HG02870 (cell line): ENCODE measurements at regions not wholly inside any gene's neighbourhood (a gene's known extent, or its start where the extent isn't known, plus 50 kb on each side); places are given as distances from the start of the nearest gene placed in this dataset.
A peak's percentile ranks its signal among the peaks of the same experiment; 100 is the strongest.
"Not testable (repeated sequence)": the region's sequence is repeated elsewhere in the genome, so short reads cannot be mapped to it uniquely, and the experiment has no call there.

ENCODE experiments used
- ATAC-seq: cut with Tn5 transposase; IDR thresholded peaks from one replicate; pipeline ENCODE4 v1.9.1; 2021; ENCODE audit warnings: mild to moderate bottlenecking, moderate library complexity; ENCODE audit not compliant: unreplicated experiment

GRCh38 chr17:20681746-20682722, 102.5 kb downstream of the CDRT15L2 start:
- ATAC-seq = not testable (repeated sequence)

GRCh38 chr17:20683651-20684229, 104.2 kb downstream of the CDRT15L2 start:
- ATAC-seq = not testable (repeated sequence)

GRCh38 chr17:20684975-20685374, 105.5 kb downstream of the CDRT15L2 start:
- not testable (repeated sequence) for ATAC-seq

GRCh38 chr17:20687584-20687983, 108.1 kb downstream of the CDRT15L2 start:
- not testable (repeated sequence) for ATAC-seq

- ATAC-seq = not testable (repeated sequence)
Observed at GRCh38 chr17:20689170-20689749, 109.7 kb downstream of the CDRT15L2 start.

GRCh38 chr17:20692706-20693105, 113.2 kb downstream of the CDRT15L2 start:
- ATAC-seq = not testable (repeated sequence)

GRCh38 chr17:20695871-20696270, 116.3 kb downstream of the CDRT15L2 start:
- ATAC-seq = not testable (repeated sequence)

GRCh38 chr17:20698463-20699206, 119.1 kb downstream of the CDRT15L2 start:
- ATAC-seq = peak; percentile 94

- not testable (repeated sequence) for ATAC-seq
Observed at GRCh38 chr17:20700528-20700927, 121.0 kb downstream of the CDRT15L2 start.

- ATAC-seq = not testable (repeated sequence)
Observed at GRCh38 chr17:20701366-20701765, 121.8 kb downstream of the CDRT15L2 start.

- ATAC-seq = no peak
Observed at GRCh38 chr17:20702692-20703091, 123.2 kb downstream of the CDRT15L2 start.

- ATAC-seq = no peak
Observed at GRCh38 chr17:20703781-20704180, 124.3 kb downstream of the CDRT15L2 start.

GRCh38 chr17:20705186-20705585, 125.7 kb downstream of the CDRT15L2 start:
- not testable (repeated sequence) for ATAC-seq

- ATAC-seq = no peak
Observed at GRCh38 chr17:20706751-20707373, 127.3 kb downstream of the CDRT15L2 start.

GRCh38 chr17:20708821-20709220, 129.3 kb downstream of the CDRT15L2 start:
- not testable (repeated sequence) for ATAC-seq

GRCh38 chr17:20716481-20716880, 137.0 kb downstream of the CDRT15L2 start:
- not testable (repeated sequence) for ATAC-seq

GRCh38 chr17:20721171-20721570, 141.6 kb downstream of the CDRT15L2 start:
- ATAC-seq = no peak

- not testable (repeated sequence) for ATAC-seq
Observed at GRCh38 chr17:20724391-20724790, 144.9 kb downstream of the CDRT15L2 start.

GRCh38 chr17:20727201-20727600, 147.7 kb downstream of the CDRT15L2 start:
- not testable (repeated sequence) for ATAC-seq

GRCh38 chr17:20728181-20728580, 148.7 kb downstream of the CDRT15L2 start:
- ATAC-seq = no peak
